GM12873 (cell line): ENCODE measurements at regions not wholly inside any gene's neighbourhood (a gene's known extent, or its start where the extent isn't known, plus 50 kb on each side); places are given as distances from the start of the nearest gene placed in this dataset.

ENCODE experiments used
- CTCF ChIP-seq: IDR thresholded peaks from 2 replicates; pipeline ENCODE4 v1.5.1; 2012; ENCODE audit warnings: low read depth, mild to moderate bottlenecking, moderate library complexity, low read length, control low read depth; ENCODE audit not compliant: insufficient read depth; ENCODE audit errors: missing control alignments

GRCh38 chr4:23232987-23233386, 540.2 kb downstream of the GBA3 start:
- no peak for TF ChIP-seq CTCF

- no peak for TF ChIP-seq CTCF
These were observed 532.8 kb downstream of the GBA3 start for GRCh38 chr4:23225564-23225963.

GRCh38 chr4:23224684-23225420, 532.1 kb downstream of the GBA3 start:
- no peak for TF ChIP-seq CTCF

- TF ChIP-seq CTCF: no peak
These were observed 528.2 kb downstream of the GBA3 start for GRCh38 chr4:23220911-23221310.

- no peak for TF ChIP-seq CTCF
These were observed 527.2 kb downstream of the GBA3 start for GRCh38 chr4:23219779-23220408.

- no peak for TF ChIP-seq CTCF
These were observed 520.5 kb downstream of the GBA3 start for GRCh38 chr4:23213198-23213597.

GRCh38 chr4:23212558-23212957, 519.8 kb downstream of the GBA3 start:
- no peak for TF ChIP-seq CTCF
